Astrocyte (in vitro differentiated cells and primary cell): ENCODE measurements at regions not wholly inside any gene's neighbourhood (a gene's known extent, or its start where the extent isn't known, plus 50 kb on each side); places are given as distances from the start of the nearest gene placed in this dataset.

Experiments
- DNase-seq: peaks from one replicate; pipeline ENCODE4 v3.0.0-alpha.2; 2010; ENCODE audit warnings: low read depth
- FAIRE-seq: peaks from 2 replicates; lab custom pipeline; 2011; peaks lifted over from hg19 to GRCh38; lab: Jason Lieb, UNC
- H2AFZ ChIP-seq: 2 replicates; pipeline ENCODE4 v1.6.0; 2012; ENCODE audit warnings: low read depth, low read length, inconsistent platforms
- H3K27ac ChIP-seq: 2 replicates; pipeline ENCODE4 v1.5.1; 2011; ENCODE audit warnings: low read depth, low read length, inconsistent platforms
- H3K27me3 ChIP-seq: 2 replicates; pipeline ENCODE4 v1.6.0; 2011; ENCODE audit warnings: low read length, inconsistent platforms; ENCODE audit not compliant: insufficient read depth
- H3K36me3 ChIP-seq: 2 replicates; pipeline ENCODE4 v1.5.1; 2011; ENCODE audit warnings: low read length, inconsistent platforms; ENCODE audit not compliant: insufficient read depth
- H3K4me1 ChIP-seq: 2 replicates; pipeline ENCODE4 v1.5.1; 2011; ENCODE audit warnings: low read length, inconsistent platforms; ENCODE audit not compliant: insufficient read depth
- H3K4me2 ChIP-seq: 2 replicates; pipeline ENCODE4 v1.6.0; 2012; ENCODE audit warnings: low read length, inconsistent platforms
- H3K4me3 ChIP-seq: 2 replicates; pipeline ENCODE4 v1.5.1; 2011; ENCODE audit warnings: low read depth, mild to moderate bottlenecking, low read length, inconsistent platforms; ENCODE audit not compliant: insufficient read depth
- H3K79me2 ChIP-seq: 2 replicates; pipeline ENCODE4 v1.6.0; 2012; ENCODE audit warnings: mild to moderate bottlenecking, low read length, inconsistent platforms; ENCODE audit not compliant: insufficient read depth
- H3K9ac ChIP-seq: 2 replicates; pipeline ENCODE4 v1.6.0; 2012; ENCODE audit warnings: mild to moderate bottlenecking, low read length, inconsistent platforms
- H3K9me3 ChIP-seq: 2 replicates; pipeline ENCODE4 v1.5.1; 2012; ENCODE audit warnings: low read depth, mild to moderate bottlenecking, low read length, inconsistent platforms; ENCODE audit not compliant: insufficient read depth
- H4K20me1 ChIP-seq: 2 replicates; pipeline ENCODE4 v1.6.0; 2012; ENCODE audit warnings: low read length, inconsistent platforms; ENCODE audit not compliant: insufficient read depth
- H3K27ac Mint-ChIP-seq: one replicate; pipeline ENCODE4 v1.8.0; 2021; ENCODE audit warnings: mild to moderate bottlenecking, mixed read lengths; ENCODE audit not compliant: unreplicated experiment
- H3K27me3 Mint-ChIP-seq: one replicate; pipeline ENCODE4 v1.8.0; 2021; ENCODE audit warnings: low read depth, mixed read lengths; ENCODE audit not compliant: unreplicated experiment
- H3K36me3 Mint-ChIP-seq: one replicate; pipeline ENCODE4 v1.8.0; 2021; ENCODE audit warnings: low read depth, mixed read lengths; ENCODE audit not compliant: unreplicated experiment
- H3K4me1 Mint-ChIP-seq: one replicate; pipeline ENCODE4 v1.8.0; 2021; ENCODE audit warnings: low read depth, mixed read lengths; ENCODE audit not compliant: unreplicated experiment
- H3K4me3 Mint-ChIP-seq: one replicate; pipeline ENCODE4 v1.8.0; 2021; ENCODE audit warnings: mild to moderate bottlenecking, moderate library complexity, mixed read lengths; ENCODE audit not compliant: unreplicated experiment
- H3K9me3 Mint-ChIP-seq: one replicate; pipeline ENCODE4 v1.8.0; 2021; ENCODE audit warnings: mild to moderate bottlenecking, mixed read lengths; ENCODE audit not compliant: unreplicated experiment
- CTCF ChIP-seq: IDR thresholded peaks from 2 replicates; pipeline ENCODE4 v1.5.1; 2011; ENCODE audit warnings: low read depth, mild to moderate bottlenecking, inconsistent platforms, low read length, moderate library complexity; ENCODE audit not compliant: insufficient read depth
- EZH2 ChIP-seq: IDR thresholded peaks from 2 replicates; pipeline ENCODE4 v1.6.1; 2012; ENCODE audit warnings: mild to moderate bottlenecking, low read length, inconsistent platforms; ENCODE audit not compliant: insufficient read depth

GRCh38 chr7:98506471-98506870 is 105.6 kb upstream of the BAIAP2L1 start:
- H3K4me3 ChIP-seq, result no peak overlapping the region
- peaks cover 33% of the 10 kb centered on the region for H3K27me3 Mint-ChIP-seq
- no peaks in the 10 kb centered on the region for H3K27me3 ChIP-seq
- H3K27ac Mint-ChIP-seq, result no peak overlapping the region
- no peaks in the 10 kb centered on the region for H4K20me1 ChIP-seq
- H3K9me3 Mint-ChIP-seq, result no peaks in the 10 kb centered on the region
- no peaks in the 10 kb centered on the region for H3K36me3 ChIP-seq
- FAIRE-seq, result no peak
- no peaks in the 10 kb centered on the region for H3K9me3 ChIP-seq
- H3K4me3 Mint-ChIP-seq, result no peak overlapping the region
- no peaks in the 10 kb centered on the region for H3K4me1 ChIP-seq
- no peak overlapping the region for H3K4me2 ChIP-seq
- H3K36me3 Mint-ChIP-seq, result no peaks in the 10 kb centered on the region
- TF ChIP-seq EZH2 (no peak), CTCF (no peak)
- no peak overlapping the region for H3K9ac ChIP-seq
- H3K4me1 Mint-ChIP-seq, result no peaks in the 10 kb centered on the region
- H3K27ac ChIP-seq, result no peak overlapping the region
- no peak for DNase-seq
- H2AFZ ChIP-seq, result no peak overlapping the region
- H3K79me2 ChIP-seq, result no peaks in the 10 kb centered on the region

GRCh38 chr7:98500764-98501163 is 99.9 kb upstream of the BAIAP2L1 start:
- Histone ChIP-seq H3K4me2 (no peak overlapping the region), H3K27me3 (no peaks in the 10 kb centered on the region), H4K20me1 (no peaks in the 10 kb centered on the region), H2AFZ (no peak overlapping the region), H3K9me3 (peaks cover 8% of the 10 kb centered on the region), H3K36me3 (no peaks in the 10 kb centered on the region), H3K4me3 (no peak overlapping the region), H3K9ac (no peak overlapping the region), H3K4me1 (no peaks in the 10 kb centered on the region), H3K27ac (no peak overlapping the region), H3K79me2 (no peaks in the 10 kb centered on the region)
- peaks cover 6% of the 10 kb centered on the region for H3K9me3 Mint-ChIP-seq
- no peak for FAIRE-seq
- H3K27ac Mint-ChIP-seq, result no peak overlapping the region
- H3K4me1 Mint-ChIP-seq, result no peaks in the 10 kb centered on the region
- H3K36me3 Mint-ChIP-seq, result no peaks in the 10 kb centered on the region
- no peak for TF ChIP-seq EZH2
- TF ChIP-seq CTCF, result no peak
- H3K27me3 Mint-ChIP-seq, result peaks cover 20% of the 10 kb centered on the region
- DNase-seq, result no peak
- H3K4me3 Mint-ChIP-seq, result no peak overlapping the region

- FAIRE-seq (no peak), DNase-seq (no peak)
- Histone ChIP-seq H3K27me3 (no peaks in the 10 kb centered on the region), H3K4me2 (no peak overlapping the region), H3K4me1 (no peaks in the 10 kb centered on the region), H3K79me2 (no peaks in the 10 kb centered on the region), H3K36me3 (no peaks in the 10 kb centered on the region), H2AFZ (no peak overlapping the region), H4K20me1 (no peaks in the 10 kb centered on the region), H3K4me3 (no peak overlapping the region), H3K9me3 (peaks cover 8% of the 10 kb centered on the region), H3K27ac (no peak overlapping the region), H3K9ac (no peak overlapping the region)
- H3K27ac Mint-ChIP-seq, result no peak overlapping the region
- H3K27me3 Mint-ChIP-seq, result peaks cover 10% of the 10 kb centered on the region
- H3K4me1 Mint-ChIP-seq, result no peaks in the 10 kb centered on the region
- no peak overlapping the region for H3K4me3 Mint-ChIP-seq
- TF ChIP-seq EZH2, result no peak
- no peak for TF ChIP-seq CTCF
- no peaks in the 10 kb centered on the region for H3K36me3 Mint-ChIP-seq
- H3K9me3 Mint-ChIP-seq, result peaks cover 8% of the 10 kb centered on the region
Measured at GRCh38 chr7:98496618-98497017, 95.7 kb upstream of the BAIAP2L1 start.
